Heart right ventricle (tissue), 16 donors: ENCODE measurements at regions not wholly inside any gene's neighbourhood (a gene's known extent, or its start where the extent isn't known, plus 50 kb on each side); places are given as distances from the start of the nearest gene placed in this dataset.
"Not testable (repeated sequence)": the region's sequence is repeated elsewhere in the genome, so short reads cannot be mapped to it uniquely, and the experiment has no call there.

Experiments
- ATAC-seq, 8 donors: fragments of 200-7000 bp; cut with Tn5 transposase; one replicate each; pipeline ENCODE4 v1.9.1; 2020; ENCODE audit warnings: mild to moderate bottlenecking in 8 of 8, moderate library complexity in 8 of 8, moderate number of reproducible peaks in 1 of 8
- DNase-seq, 2 donors: peaks; one replicate each; pipeline ENCODE4 v3.0.0-alpha.2; 2020
- H3K27ac ChIP-seq, 10 donors: fragments of 200-600 bp; sonication (generic) in 2 of 10; one replicate each; pipeline versions ENCODE4 v1.5.0 to v1.8.0; 2020 to 2022; ENCODE audit warnings: mild to moderate bottlenecking in 3 of 10
- H3K27me3 ChIP-seq, 7 donors: fragments of 200-600 bp; one replicate each; pipeline ENCODE4 v1.8.0; 2021 to 2022; ENCODE audit warnings: mild to moderate bottlenecking in 2 of 7
- H3K36me3 ChIP-seq, 9 donors: fragments of 200-600 bp; sonication (generic) in 1 of 9; one replicate each; pipeline versions ENCODE4 v1.5.0 to v1.8.0; 2020 to 2022; ENCODE audit warnings: mild to moderate bottlenecking in 2 of 9
- H3K4me1 ChIP-seq, 9 donors: fragments of 200-600 bp; sonication (generic) in 1 of 9; one replicate each; pipeline versions ENCODE4 v1.5.0 to v1.8.0; 2020 to 2022; ENCODE audit warnings: mild to moderate bottlenecking in 4 of 9
- H3K4me3 ChIP-seq, 10 donors: fragments of 200-600 bp; sonication (generic) in 2 of 10; one replicate each; pipeline versions ENCODE4 v1.5.0 to v1.8.0; 2020 to 2022; ENCODE audit warnings: mild to moderate bottlenecking in 7 of 10, moderate library complexity in 2 of 10
- H3K9me3 ChIP-seq, 11 donors: fragments of 200-600 bp in 10 of 11; sonication (generic) in 2 of 11; one replicate each; pipeline versions ENCODE4 v1.5.0 to v1.8.0; 2013 to 2022; ENCODE audit warnings: mild to moderate bottlenecking in 2 of 11, control low read depth in 1 of 11, moderate library complexity in 1 of 11
- WGBS, 2 donors: extraction: QIAGEN DNeasy Blood & Tissue Kit; methylation state at CpG; one replicate each; pipeline ENCODE4 v1.1.7; 2013; ENCODE audit warnings: inconsistent platforms in 1 of 2; 5-methylcytosine and 5-hydroxymethylcytosine counted together
- intact Hi-C, 10 donors: fragments of 100-400 bp; cut with DNase I; formaldehyde crosslinking; loops; one replicate each; pipeline versions ENCODE4 v1.11.1 to v1.14.2; 2022
- donor health status: Arrhythmogenic right ventricular cardiomyopathy.
- donor health status: ischemic (EF 13 %, LVEDD 7.1; RV severe dilation, severe dysfunction).
- donor health status: healthy with polysubstance abuse.
- donor health status: DM: no; HTN: yes; CAD: no.
- donor health status: DM: no; HTN: no; CAD: no.
- donor health status: ischemic (EF 25% LVEDD 6.9; RV normal size, moderate dysfunction).
- donor health status: ischemic (EF 25% LVEDD 5.7; RV mildly dilated, moderate dysfunction).
- donor health status: healthy.
- donor health status: DM: yes; HTN: yes; CAD: no.
- donor health status: Ischemic cardiomyopathy.
- donor health status: ischemic (EF 35%, LVEDD 5.7; RV mildly dilated, moderate dysfunction).
- donor health status: nonischemic (EF 11% LVEDD 7.7; RV severe dilation, severe dysfunction).
- donor health status: DM: yes; HTN: yes; CAD: no.
- donor health status: PGD.
- donor health status: ischemic (EF 29% LVEDD 5.4; RV normal size, mild dysfunction).
- donor health status: nonischemic (EF 23%, LVEDD 6.1; RV moderate dilation, normal function).

DNA sequence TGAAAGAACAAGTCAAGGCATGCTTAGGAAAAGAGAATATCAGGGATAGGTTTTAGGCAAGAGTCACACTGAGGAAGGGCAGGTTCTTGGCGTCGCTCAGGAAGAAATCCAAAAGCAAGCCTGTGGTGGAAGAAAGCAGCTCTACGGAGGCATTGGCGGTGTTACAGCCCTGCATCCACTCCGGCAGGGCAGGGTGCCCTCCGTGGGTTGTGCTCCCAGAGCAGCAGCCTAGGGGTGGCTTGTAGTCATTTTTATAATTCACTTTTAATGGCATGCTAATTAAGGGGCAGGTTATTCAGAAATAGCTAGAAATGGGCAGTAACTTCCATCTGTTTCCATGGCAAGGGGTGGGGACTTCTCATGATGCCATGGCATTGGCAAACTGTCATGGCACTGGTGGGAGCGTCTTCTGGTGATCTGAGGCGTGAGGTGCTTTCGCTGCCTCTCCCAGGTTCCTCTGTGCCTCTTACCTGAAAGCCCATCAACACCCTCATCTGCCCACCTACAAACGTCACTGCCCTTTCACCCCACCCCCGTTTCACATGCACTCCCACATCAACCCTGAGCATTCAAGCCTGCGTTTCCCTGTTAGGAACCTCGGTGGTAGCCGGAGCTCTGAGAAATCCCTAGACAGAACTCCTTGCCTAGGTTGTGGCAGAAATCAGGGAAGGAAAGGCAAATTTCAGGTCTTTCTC, 1763.8 kb upstream of the TPTE start:
- ATAC-seq, intact Hi-C loops, DNase-seq, H3K4me3 ChIP-seq, H3K4me1 ChIP-seq, H3K36me3 ChIP-seq, H3K27ac ChIP-seq, H3K27me3 ChIP-seq: not testable (repeated sequence)
- 59 to 66% methylated on average over 14 of the region's 14 CpGs for WGBS, 2 donors
- H3K9me3 ChIP-seq = peaks cover 0 to 53% (median 3%) of the 10 kb centered on the region in 11 donors

DNA sequence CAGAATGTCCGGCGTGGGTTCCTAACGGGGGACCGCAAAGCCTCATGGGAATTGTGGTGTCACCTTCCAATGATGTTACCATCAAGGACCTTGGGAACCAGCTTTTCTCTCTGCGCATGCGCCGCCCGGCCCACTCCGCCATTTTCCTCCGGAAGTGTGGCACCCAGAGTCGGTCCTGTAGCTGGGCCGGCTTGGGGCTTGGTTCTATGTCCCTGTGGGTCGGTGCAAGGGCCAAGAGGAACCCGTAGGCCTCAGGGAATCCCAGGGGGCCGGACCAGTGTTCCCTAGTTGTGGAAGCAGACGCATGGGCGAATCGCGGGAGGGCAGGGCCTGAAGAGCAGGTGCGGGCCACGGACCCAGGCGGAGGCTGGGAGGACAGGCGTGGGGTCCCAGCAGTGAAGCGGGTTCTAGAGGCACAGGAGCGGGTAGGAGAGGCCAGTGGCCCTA, 1762.4 kb upstream of the TPTE start:
- ATAC-seq, H3K27ac ChIP-seq, H3K36me3 ChIP-seq, intact Hi-C loops, H3K4me3 ChIP-seq, H3K27me3 ChIP-seq, H3K4me1 ChIP-seq: not testable (repeated sequence)
- H3K9me3 ChIP-seq = peaks cover 0 to 67% (median 3%) of the 10 kb centered on the region in 11 donors
- WGBS, 2 donors = 75 to 83% methylated on average over 25 of the region's 25 CpGs
- peak in 1 of 2 donors; percentile 19 for DNase-seq

DNA sequence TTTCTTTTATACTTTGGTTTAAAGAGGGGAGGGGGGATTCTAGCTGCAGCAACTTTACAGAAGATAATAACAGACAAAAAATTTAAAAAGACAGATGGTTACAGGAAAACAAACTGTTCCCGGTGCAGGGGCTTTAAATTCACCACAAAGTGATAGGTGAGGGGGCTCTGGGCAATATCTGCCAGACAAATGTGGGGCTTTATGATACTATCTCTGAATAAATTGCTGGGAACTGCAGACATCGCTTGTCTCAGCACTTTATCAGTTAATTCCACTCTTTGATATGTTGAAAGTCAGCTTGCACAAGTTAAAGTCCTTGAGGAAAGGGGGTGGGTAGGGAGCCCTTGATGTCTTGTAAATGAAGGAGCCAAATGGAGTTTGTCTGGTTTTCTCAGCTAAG, 1759.1 kb upstream of the TPTE start:
- WGBS, 2 donors = 13 to 15% methylated on average over 2 of the region's 2 CpGs
- H3K4me1 ChIP-seq, DNase-seq, H3K27ac ChIP-seq, intact Hi-C loops, H3K27me3 ChIP-seq, H3K36me3 ChIP-seq, ATAC-seq, H3K4me3 ChIP-seq: not testable (repeated sequence)
- peaks cover 0 to 90% (median 3%) of the 10 kb centered on the region in 11 donors for H3K9me3 ChIP-seq

GRCh38 chr21:8764416-8764815, 1757.0 kb upstream of the TPTE start:
- WGBS, 2 donors = 65 to 79% methylated on average over 9 of the region's 9 CpGs
- ATAC-seq, H3K27me3 ChIP-seq, H3K27ac ChIP-seq, H3K4me3 ChIP-seq, H3K36me3 ChIP-seq, H3K4me1 ChIP-seq, DNase-seq, intact Hi-C loops: not testable (repeated sequence)
- H3K9me3 ChIP-seq = peaks cover 0 to 73% (median 3%) of the 10 kb centered on the region in 11 donors

- WGBS, 2 donors = 44 to 52% methylated on average over 5 of the region's 5 CpGs
These were observed 1755.2 kb upstream of the TPTE start for GRCh38 chr21:8766142-8766541.

GRCh38 chr21:8772910-8773514, 1748.4 kb upstream of the TPTE start:
- H3K4me1 ChIP-seq, intact Hi-C loops, H3K36me3 ChIP-seq, ATAC-seq, H3K27me3 ChIP-seq: not testable (repeated sequence)
- WGBS, 2 donors = 63 to 74% methylated on average over 13 of the region's 13 CpGs
- peak in 1 of 2 donors; percentile 37 for DNase-seq
- H3K27ac ChIP-seq = peak overlapping the region in 1 of 10 donors; percentile 15
- peaks cover 0 to 41% (median 0%) of the 10 kb centered on the region in 11 donors for H3K9me3 ChIP-seq
- peak overlapping the region in 1 of 10 donors; percentile 14 for H3K4me3 ChIP-seq

More at GRCh38 chr21:8766142-8766541, 1755.2 kb upstream of the TPTE start:
- DNase-seq, intact Hi-C loops, H3K27me3 ChIP-seq, H3K27ac ChIP-seq, H3K4me1 ChIP-seq, H3K36me3 ChIP-seq, ATAC-seq, H3K4me3 ChIP-seq: not testable (repeated sequence)
- peaks cover 0 to 61% (median 3%) of the 10 kb centered on the region in 11 donors for H3K9me3 ChIP-seq

DNA sequence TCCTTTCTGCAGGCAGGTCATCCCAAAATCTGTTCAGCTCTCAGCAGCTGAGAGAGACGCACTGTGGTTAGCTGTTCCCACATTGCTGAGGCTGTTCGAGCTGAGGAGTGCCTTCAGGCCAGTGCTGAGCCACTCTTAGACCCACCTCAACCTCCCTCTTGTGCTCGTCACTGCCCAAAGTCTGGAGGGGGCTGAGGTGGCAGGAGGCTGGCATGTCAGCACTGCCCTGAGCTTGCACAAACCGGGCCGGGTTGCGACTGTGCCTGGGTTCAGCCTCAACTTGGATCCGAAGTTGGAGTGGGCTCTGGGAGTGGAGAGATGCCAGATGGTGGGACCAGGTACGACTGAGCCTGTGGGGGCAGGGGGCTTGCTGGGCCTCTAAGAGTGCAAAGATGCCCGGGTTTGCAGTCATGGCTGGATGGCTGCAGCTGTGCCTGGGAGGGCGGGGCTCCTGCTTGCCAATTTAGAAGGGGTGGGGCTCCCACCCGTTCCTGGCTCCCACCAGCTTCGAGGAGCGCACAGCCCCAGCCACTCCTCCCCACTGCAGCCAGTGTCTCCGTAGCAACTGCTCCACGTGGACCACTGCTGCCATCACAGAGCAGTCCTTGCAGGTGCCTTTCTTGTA, 1745.7 kb upstream of the TPTE start:
- H3K36me3 ChIP-seq, H3K27ac ChIP-seq, H3K27me3 ChIP-seq, DNase-seq, H3K4me3 ChIP-seq, ATAC-seq, intact Hi-C loops, H3K4me1 ChIP-seq: not testable (repeated sequence)
- peaks cover 0 to 42% (median 0%) of the 10 kb centered on the region in 11 donors for H3K9me3 ChIP-seq
- WGBS, 2 donors = 53 to 65% methylated on average over 12 to 13 of the region's 15 CpGs

DNA sequence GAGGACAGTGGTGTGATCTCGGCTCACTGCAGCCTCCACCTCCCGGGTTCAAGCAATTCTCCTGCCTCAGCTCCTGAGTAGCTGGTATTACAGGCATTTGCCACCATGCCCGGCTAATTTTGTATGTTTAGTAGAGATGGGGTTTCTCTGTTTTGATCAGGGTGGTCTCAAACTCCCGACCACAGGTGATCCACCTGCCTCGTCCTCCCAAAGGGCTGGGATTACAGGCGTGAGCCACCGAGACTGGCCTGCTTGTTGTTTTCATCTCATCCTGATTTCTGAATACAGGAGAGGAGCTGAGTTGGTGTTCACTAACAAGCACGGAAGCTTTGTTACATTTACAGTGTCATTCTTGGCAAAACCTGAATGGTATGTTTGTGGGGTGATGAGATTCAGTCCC, 1744.1 kb upstream of the TPTE start:
- intact Hi-C loops, DNase-seq, H3K4me1 ChIP-seq, H3K27ac ChIP-seq, H3K4me3 ChIP-seq, H3K36me3 ChIP-seq, ATAC-seq, H3K27me3 ChIP-seq: not testable (repeated sequence)
- WGBS, 2 donors = 55 to 60% methylated on average over 8 of the region's 8 CpGs
- peaks cover 0 to 36% (median 0%) of the 10 kb centered on the region in 11 donors for H3K9me3 ChIP-seq

- H3K4me3 ChIP-seq, H3K27ac ChIP-seq, intact Hi-C loops, H3K27me3 ChIP-seq, ATAC-seq, H3K4me1 ChIP-seq, DNase-seq, H3K36me3 ChIP-seq: not testable (repeated sequence)
- peaks cover 0 to 31% (median 0%) of the 10 kb centered on the region in 11 donors for H3K9me3 ChIP-seq
- WGBS, 2 donors = 48 to 64% methylated on average over 11 of the region's 11 CpGs
These were observed 1742.9 kb upstream of the TPTE start for GRCh38 chr21:8778323-8779085.

GRCh38 chr21:8812840-8813239, 1708.5 kb upstream of the TPTE start:
- intact Hi-C loops, H3K36me3 ChIP-seq, H3K27me3 ChIP-seq, H3K4me3 ChIP-seq, ATAC-seq, H3K9me3 ChIP-seq, DNase-seq, H3K27ac ChIP-seq, H3K4me1 ChIP-seq: not testable (repeated sequence)
- 68 to 73% methylated on average over 10 to 13 of the region's 16 CpGs for WGBS, 2 donors
